SK-N-SH treated with all-trans-retinoic acid at 6 μM for 48 hours (cell line): ENCODE measurements at regions not wholly inside any gene's neighbourhood (a gene's known extent, or its start where the extent isn't known, plus 50 kb on each side); places are given as distances from the start of the nearest gene placed in this dataset.

ENCODE experiments used
- ATAC-seq: fragments of 200-7000 bp; cut with Tn5 transposase; 3 replicates; pipeline ENCODE4 v1.9.1; 2020; ENCODE audit warnings: mild to moderate bottlenecking, moderate library complexity
- ARNTL ChIP-seq: fragments of 450-650 bp; formaldehyde crosslinking; IDR thresholded peaks from 2 replicates; pipeline ENCODE4 v1.5.0; 2020; ENCODE audit warnings: low read depth, mild to moderate bottlenecking, moderate library complexity, borderline replicate concordance
- BACH2 ChIP-seq: fragments of 250-450 bp; sonication (Bioruptor Pico); IDR thresholded peaks from 2 replicates; pipeline ENCODE4 v1.9.0; 2021; ENCODE audit warnings: mild to moderate bottlenecking, borderline replicate concordance
- ESRRG ChIP-seq: fragments of 250-450 bp; sonication (Bioruptor Pico); IDR thresholded peaks from 2 replicates; pipeline ENCODE4 v1.6.1; 2021; ENCODE audit warnings: mild to moderate bottlenecking
- GLIS3 ChIP-seq: fragments of 250-450 bp; sonication (Bioruptor Pico); IDR thresholded peaks from 2 replicates; pipeline ENCODE4 v1.5.0; 2020; ENCODE audit warnings: mild to moderate bottlenecking, moderate library complexity
- ISL1 ChIP-seq: fragments of 250-450 bp; sonication (Bioruptor Pico); IDR thresholded peaks from 2 replicates; pipeline ENCODE4 v2.1.2; 2022; ENCODE audit warnings: mild to moderate bottlenecking, moderate library complexity
- OSR1 ChIP-seq: fragments of 250-450 bp; sonication (Bioruptor Pico); IDR thresholded peaks from 2 replicates; pipeline ENCODE4 v1.8.0; 2022; ENCODE audit warnings: moderate library complexity, mild to moderate bottlenecking, inconsistent platforms
- PATZ1 ChIP-seq: fragments of 250-450 bp; sonication (Bioruptor Pico); IDR thresholded peaks from 2 replicates; pipeline ENCODE4 v1.8.0; 2020; ENCODE audit warnings: mild to moderate bottlenecking, moderate library complexity, borderline replicate concordance
- PPARA ChIP-seq: fragments of 250-450 bp; sonication (Bioruptor Pico); IDR thresholded peaks from 2 replicates; pipeline ENCODE4 v1.5.0; 2020; ENCODE audit warnings: mild to moderate bottlenecking, borderline replicate concordance
- RARB ChIP-seq: fragments of 250-450 bp; sonication (Bioruptor Pico); IDR thresholded peaks from 2 replicates; pipeline ENCODE4 v1.8.0; 2021; ENCODE audit warnings: mild to moderate bottlenecking, moderate library complexity
- SNAI2 ChIP-seq: fragments of 250-450 bp; sonication (Bioruptor Pico); IDR thresholded peaks from 2 replicates; pipeline ENCODE4 v1.5.0; 2020; ENCODE audit warnings: mild to moderate bottlenecking, moderate library complexity
- TCF4 ChIP-seq: fragments of 250-450 bp; sonication (Bioruptor Pico); IDR thresholded peaks from 2 replicates; pipeline ENCODE4 v1.8.0; 2021; ENCODE audit warnings: mild to moderate bottlenecking, moderate library complexity, borderline replicate concordance
- TOX ChIP-seq: fragments of 250-450 bp; sonication (Bioruptor Pico); IDR thresholded peaks from 2 replicates; pipeline ENCODE4 v1.8.0; 2021; ENCODE audit warnings: mild to moderate bottlenecking, moderate library complexity, borderline replicate concordance
- TSHZ2 ChIP-seq: fragments of 250-450 bp; sonication (Bioruptor Pico); IDR thresholded peaks from 2 replicates; pipeline ENCODE4 v1.5.0; 2020; ENCODE audit warnings: mild to moderate bottlenecking, moderate library complexity
- ZC3H10 ChIP-seq: fragments of 250-450 bp; sonication (Bioruptor Pico); IDR thresholded peaks from 2 replicates; pipeline ENCODE4 v1.5.1; 2021; ENCODE audit warnings: mild to moderate bottlenecking, moderate library complexity
- ZFP30 ChIP-seq: fragments of 450-650 bp; formaldehyde crosslinking; IDR thresholded peaks from 2 replicates; pipeline ENCODE4 v1.5.0; 2022; ENCODE audit warnings: mild to moderate bottlenecking, moderate library complexity
- ZNF565 ChIP-seq: fragments of 450-650 bp; formaldehyde crosslinking; conservative IDR thresholded peaks from 2 replicates; pipeline ENCODE4 v1.5.0; 2020; ENCODE audit warnings: low read depth, mild to moderate bottlenecking, moderate library complexity
- ZNF8 ChIP-seq: fragments of 450-650 bp; formaldehyde crosslinking; IDR thresholded peaks from 2 replicates; pipeline ENCODE4 v1.5.0; 2020; ENCODE audit warnings: mild to moderate bottlenecking, moderate library complexity
- TF ChIP-seq, protein P1 (sequence below): fragments of 250-450 bp; sonication (Bioruptor Pico); IDR thresholded peaks from 2 replicates; pipeline ENCODE4 v1.5.1; 2020; ENCODE audit warnings: low read depth, mild to moderate bottlenecking, moderate library complexity

DNA sequence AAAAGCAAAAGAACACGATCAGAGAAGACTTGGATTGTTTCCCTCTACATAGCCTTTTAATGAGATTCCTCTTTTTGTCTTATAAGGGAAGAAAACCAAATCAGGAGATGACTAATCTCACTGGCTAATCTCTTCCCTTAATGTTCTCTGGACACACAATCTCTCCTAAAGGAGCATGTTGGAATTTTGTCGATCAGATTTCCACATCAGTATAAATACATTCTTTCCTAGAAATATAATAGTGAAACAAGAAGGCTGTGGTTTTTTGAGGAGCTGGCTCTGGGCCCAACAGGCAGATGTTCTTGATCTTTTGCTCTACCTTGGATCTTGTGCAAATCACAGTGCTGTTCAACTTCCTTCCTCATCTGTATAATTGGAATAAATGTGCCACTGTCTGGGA lies 94.0 kb downstream of the GTPBP8 start:
- ATAC-seq, result peak; percentile 77
- TF ChIP-seq PATZ1 (CRISPR knock-in tag) (no peak), PPARA (CRISPR knock-in tag) (no peak), BACH2 (no peak), RARB (no peak), TOX (CRISPR knock-in tag) (peak; percentile 79), ZNF8 (CRISPR knock-in tag) (no peak), ISL1 (CRISPR knock-in tag) (no peak), OSR1 (0 out of 2 replicates have a peak, but pooled peaks have one; percentile 62), TCF4 (CRISPR knock-in tag) (no peak), ARNTL (CRISPR knock-in tag) (no peak)

GRCh38 chr3:113086560-113087461 lies 96.0 kb downstream of the GTPBP8 start:
- peak; percentile 61 for ATAC-seq
- TF ChIP-seq ISL1 (CRISPR knock-in tag), result no peak

GRCh38 chr3:113088616-113089015 lies 97.8 kb downstream of the GTPBP8 start:
- no peak for TF ChIP-seq ISL1 (CRISPR knock-in tag)
- TF ChIP-seq, all 23 proteins: peak for 0
- no peak for ATAC-seq

GRCh38 chr3:113091417-113091816 lies 100.6 kb downstream of the GTPBP8 start:
- TF ChIP-seq TOX (CRISPR knock-in tag) (no peak), ESRRG (CRISPR knock-in tag) (no peak), ISL1 (CRISPR knock-in tag) (no peak), ZC3H10 (CRISPR knock-in tag) (no peak), ZFP30 (CRISPR knock-in tag) (no peak), PPARA (CRISPR knock-in tag) (no peak), TSHZ2 (CRISPR knock-in tag) (no peak), SNAI2 (CRISPR knock-in tag) (no peak), ZNF565 (CRISPR knock-in tag) (no peak), ZNF8 (CRISPR knock-in tag) (no peak), BACH2 (no peak), GLIS3 (CRISPR knock-in tag) (no peak)
- TF ChIP-seq, protein P1, sequence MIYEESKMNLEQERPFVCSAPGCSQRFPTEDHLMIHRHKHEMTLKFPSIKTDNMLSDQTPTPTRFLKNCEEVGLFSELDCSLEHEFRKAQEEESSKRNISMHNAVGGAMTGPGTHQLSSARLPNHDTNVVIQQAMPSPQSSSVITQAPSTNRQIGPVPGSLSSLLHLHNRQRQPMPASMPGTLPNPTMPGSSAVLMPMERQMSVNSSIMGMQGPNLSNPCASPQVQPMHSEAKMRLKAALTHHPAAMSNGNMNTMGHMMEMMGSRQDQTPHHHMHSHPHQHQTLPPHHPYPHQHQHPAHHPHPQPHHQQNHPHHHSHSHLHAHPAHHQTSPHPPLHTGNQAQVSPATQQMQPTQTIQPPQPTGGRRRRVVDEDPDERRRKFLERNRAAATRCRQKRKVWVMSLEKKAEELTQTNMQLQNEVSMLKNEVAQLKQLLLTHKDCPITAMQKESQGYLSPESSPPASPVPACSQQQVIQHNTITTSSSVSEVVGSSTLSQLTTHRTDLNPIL (CRISPR knock-in tag), result no peak
- ATAC-seq, result no peak

GRCh38 chr3:113092746-113093145 lies 102.0 kb downstream of the GTPBP8 start:
- ATAC-seq, result no peak

More at GRCh38 chr3:113092746-113093145, 102.0 kb downstream of the GTPBP8 start:
- TF ChIP-seq ESRRG (CRISPR knock-in tag) (no peak), ISL1 (CRISPR knock-in tag) (no peak), TSHZ2 (CRISPR knock-in tag) (no peak), PPARA (CRISPR knock-in tag) (no peak)
- TF ChIP-seq, protein P1 (CRISPR knock-in tag), result no peak
